Vagina (tissue), 2 donors: ENCODE measurements at regions not wholly inside any gene's neighbourhood (a gene's known extent, or its start where the extent isn't known, plus 50 kb on each side); places are given as distances from the start of the nearest gene placed in this dataset.

ENCODE experiments used
- DNase-seq, 2 donors: peaks; one replicate each; pipeline ENCODE4 v3.0.0-alpha.2; 2017; ENCODE audit errors: extremely low spot score in 2 of 2
- H3K27ac ChIP-seq: fragments of 200-600 bp; sonication (generic); one replicate; pipeline ENCODE4 v1.5.1; 2019
- H3K27me3 ChIP-seq: fragments of 200-600 bp; sonication (generic); one replicate; pipeline ENCODE4 v1.5.1; 2019
- H3K36me3 ChIP-seq, 2 donors: fragments of 200-600 bp; sonication (generic); one replicate each; pipeline ENCODE4 v1.5.1; 2017 to 2019
- H3K4me1 ChIP-seq: fragments of 200-600 bp; sonication (generic); one replicate; pipeline ENCODE4 v1.5.1; 2019
- H3K4me3 ChIP-seq, 2 donors: fragments of 200-600 bp; sonication (generic); 1 replicate in 1 of 2; 2 replicates in 1 of 2; pipeline ENCODE4 v1.5.1; 2016 to 2019
- H3K9me3 ChIP-seq: fragments of 200-600 bp; sonication (generic); one replicate; pipeline ENCODE4 v1.5.1; 2019
- POLR2A ChIP-seq, 2 donors: fragments of 450-650 bp; IDR thresholded peaks; one replicate each; pipeline ENCODE4 v1.6.1; 2017; ENCODE audit warnings: antibody characterized with exemption in 2 of 2, mild to moderate bottlenecking in 2 of 2, moderate library complexity in 2 of 2
- POLR2AphosphoS5 ChIP-seq, 2 donors: sonication (generic); formaldehyde crosslinking; IDR thresholded peaks; one replicate each; pipeline ENCODE4 v1.9.0; 2017; ENCODE audit warnings: antibody characterized with exemption in 2 of 2, mild to moderate bottlenecking in 2 of 2, low read depth in 1 of 2; ENCODE audit not compliant: insufficient read depth in 1 of 2
- intact Hi-C: fragments of 100-400 bp; cut with DNase I; formaldehyde crosslinking; loops from one replicate; pipeline ENCODE4 v1.15.1; 2023
- TF ChIP-seq, protein P1 (sequence below), 3 experiments: fragments of 450-650 bp in 2 of 3; fragments of 200-600 bp in 1 of 3; sonication (generic) in 1 of 3; IDR thresholded peaks; one replicate each; pipeline ENCODE4 v1.5.1; 2017 to 2019; ENCODE audit warnings: antibody characterized with exemption in 3 of 3, mild to moderate bottlenecking in 2 of 3, moderate library complexity in 2 of 3

DNA sequence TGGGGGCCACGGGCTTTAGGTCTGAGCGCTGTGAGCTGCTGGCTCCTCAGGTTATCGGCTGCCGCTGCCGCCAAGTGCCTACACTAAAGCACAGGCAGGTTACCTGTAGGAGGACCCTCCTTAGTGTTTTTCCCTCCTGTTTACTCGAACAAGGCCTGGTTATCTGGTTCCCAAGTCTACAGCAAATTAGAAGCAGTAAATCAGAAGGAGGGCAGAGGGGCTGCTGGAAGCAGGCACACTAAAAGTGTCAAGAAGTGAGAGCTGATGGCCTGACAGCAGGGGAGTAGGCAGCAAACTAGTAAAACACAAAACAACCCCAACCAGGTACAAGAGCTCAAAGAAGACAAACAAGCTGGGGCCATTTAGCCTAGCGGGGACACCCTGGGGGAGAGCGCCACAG is 125.0 kb upstream of the PJA1 start:
- Histone ChIP-seq H3K9me3 (no peaks in the 10 kb centered on the region), H3K27me3 (no peaks in the 10 kb centered on the region), H3K4me1 (no peaks in the 10 kb centered on the region), H3K36me3 (no peaks in the 10 kb centered on the region), H3K27ac (no peak overlapping the region), H3K4me3 (no peak overlapping the region)
- intact Hi-C loops: no loop called here
- no peak for DNase-seq
- no peak for TF ChIP-seq POLR2AphosphoS5 (IDR thresholded peaks at IDR 0.05; ENCODE audit: insufficient read depth in 1 of 2, low read depth in 1 of 2)
- TF ChIP-seq, protein P1, sequence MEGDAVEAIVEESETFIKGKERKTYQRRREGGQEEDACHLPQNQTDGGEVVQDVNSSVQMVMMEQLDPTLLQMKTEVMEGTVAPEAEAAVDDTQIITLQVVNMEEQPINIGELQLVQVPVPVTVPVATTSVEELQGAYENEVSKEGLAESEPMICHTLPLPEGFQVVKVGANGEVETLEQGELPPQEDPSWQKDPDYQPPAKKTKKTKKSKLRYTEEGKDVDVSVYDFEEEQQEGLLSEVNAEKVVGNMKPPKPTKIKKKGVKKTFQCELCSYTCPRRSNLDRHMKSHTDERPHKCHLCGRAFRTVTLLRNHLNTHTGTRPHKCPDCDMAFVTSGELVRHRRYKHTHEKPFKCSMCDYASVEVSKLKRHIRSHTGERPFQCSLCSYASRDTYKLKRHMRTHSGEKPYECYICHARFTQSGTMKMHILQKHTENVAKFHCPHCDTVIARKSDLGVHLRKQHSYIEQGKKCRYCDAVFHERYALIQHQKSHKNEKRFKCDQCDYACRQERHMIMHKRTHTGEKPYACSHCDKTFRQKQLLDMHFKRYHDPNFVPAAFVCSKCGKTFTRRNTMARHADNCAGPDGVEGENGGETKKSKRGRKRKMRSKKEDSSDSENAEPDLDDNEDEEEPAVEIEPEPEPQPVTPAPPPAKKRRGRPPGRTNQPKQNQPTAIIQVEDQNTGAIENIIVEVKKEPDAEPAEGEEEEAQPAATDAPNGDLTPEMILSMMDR (IDR thresholded peaks at IDR 0.05): no peak
- no peak for TF ChIP-seq POLR2A (IDR thresholded peaks at IDR 0.05)

GRCh38 chrX:69289793-69290123 is 124.5 kb upstream of the PJA1 start:
- no peaks in the 10 kb centered on the region for H3K36me3 ChIP-seq
- TF ChIP-seq POLR2AphosphoS5 (IDR thresholded peaks at IDR 0.05; ENCODE audit: insufficient read depth in 1 of 2, low read depth in 1 of 2) (no peak), POLR2A (IDR thresholded peaks at IDR 0.05) (no peak)
- TF ChIP-seq, protein P1 (IDR thresholded peaks at IDR 0.05): no peak
- H3K4me1 ChIP-seq: no peaks in the 10 kb centered on the region
- DNase-seq: no peak
- intact Hi-C loops: loop anchor here (5.0 kb wide), 1 partner anchor 462 kb away; the partner anchor contains the start of gene EFNB1
- H3K9me3 ChIP-seq: no peaks in the 10 kb centered on the region
- H3K4me3 ChIP-seq: no peak overlapping the region
- no peak overlapping the region for H3K27ac ChIP-seq
- no peaks in the 10 kb centered on the region for H3K27me3 ChIP-seq

DNA sequence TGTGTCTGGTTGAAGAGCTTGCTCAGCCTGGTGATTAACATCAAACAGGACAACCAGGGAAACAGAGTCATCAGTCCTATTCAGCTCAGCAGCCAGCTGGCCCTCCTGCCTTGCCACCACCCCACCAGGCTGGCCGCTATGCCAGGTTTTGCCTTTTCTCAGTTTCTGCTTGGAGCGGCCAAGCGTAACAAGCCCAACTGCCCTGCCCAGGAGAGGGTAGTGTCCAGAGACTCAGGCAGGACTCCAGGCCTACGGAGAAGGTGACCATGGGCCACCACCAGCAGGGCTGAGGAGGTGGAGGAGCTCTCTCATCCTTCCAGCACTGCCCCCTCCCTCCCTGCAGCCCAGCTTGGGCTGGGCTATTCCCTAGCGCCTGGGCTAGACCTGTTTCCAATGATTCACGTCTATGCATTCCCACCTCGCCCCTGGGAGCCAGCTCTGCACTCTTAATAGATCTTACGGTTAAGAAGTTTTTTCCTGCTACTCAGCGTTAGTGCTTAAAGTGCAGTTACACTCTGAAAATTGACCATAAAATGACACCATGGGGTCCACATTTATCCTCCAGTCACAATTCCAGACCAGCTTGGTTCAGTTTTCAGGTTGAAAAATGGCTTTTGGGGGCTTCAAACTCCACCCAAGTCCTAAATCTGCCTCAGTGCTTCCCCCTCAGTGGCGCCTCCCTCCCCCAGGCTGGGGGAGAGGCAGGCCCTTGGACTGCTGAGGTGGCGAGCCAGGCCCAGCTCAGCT is 124.0 kb upstream of the PJA1 start:
- Histone ChIP-seq H3K4me1 (no peaks in the 10 kb centered on the region), H3K36me3 (no peaks in the 10 kb centered on the region), H3K9me3 (no peaks in the 10 kb centered on the region), H3K27me3 (no peaks in the 10 kb centered on the region), H3K27ac (no peak overlapping the region), H3K4me3 (no peak overlapping the region)
- TF ChIP-seq, protein P1 (IDR thresholded peaks at IDR 0.05): no peak
- TF ChIP-seq POLR2A (IDR thresholded peaks at IDR 0.05) (no peak), POLR2AphosphoS5 (IDR thresholded peaks at IDR 0.05; ENCODE audit: insufficient read depth in 1 of 2, low read depth in 1 of 2) (no peak)
- intact Hi-C loops: loop anchor here (5.0 kb wide), 1 partner anchor 462 kb away; the partner anchor contains the start of gene EFNB1
- no peak for DNase-seq

- TF ChIP-seq POLR2AphosphoS5 (IDR thresholded peaks at IDR 0.05; ENCODE audit: insufficient read depth in 1 of 2, low read depth in 1 of 2) (no peak), POLR2A (IDR thresholded peaks at IDR 0.05) (no peak)
- TF ChIP-seq, protein P1 (IDR thresholded peaks at IDR 0.05): no peak
- H3K9me3 ChIP-seq: no peaks in the 10 kb centered on the region
- no peaks in the 10 kb centered on the region for H3K4me1 ChIP-seq
- DNase-seq: no peak
- H3K4me3 ChIP-seq: no peak overlapping the region
- H3K27ac ChIP-seq: no peak overlapping the region
- intact Hi-C loops: loop anchor here (5.0 kb wide), 1 partner anchor 460 kb away; the partner anchor contains the start of gene EFNB1
- H3K36me3 ChIP-seq: no peaks in the 10 kb centered on the region
- H3K27me3 ChIP-seq: no peaks in the 10 kb centered on the region
Measured at GRCh38 chrX:69287095-69287494, 121.8 kb upstream of the PJA1 start.

DNA sequence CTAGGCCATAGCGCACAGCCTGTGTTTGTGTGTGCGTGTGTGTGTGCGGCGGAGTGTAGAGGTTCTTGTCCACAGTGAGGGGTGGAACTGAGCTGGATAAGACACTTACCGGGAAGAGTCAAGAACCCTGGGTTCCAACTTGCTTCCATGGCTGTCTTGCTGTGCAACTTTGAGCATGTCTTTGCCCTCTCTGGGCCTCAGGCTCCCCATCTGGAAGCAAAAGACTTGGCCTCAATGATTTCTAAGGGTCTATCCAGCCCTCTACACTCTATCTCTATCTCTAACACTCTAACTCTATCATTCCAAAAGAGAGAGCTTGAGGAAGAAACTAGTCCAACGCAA is 121.3 kb upstream of the PJA1 start:
- Histone ChIP-seq H3K4me1 (no peaks in the 10 kb centered on the region), H3K9me3 (no peaks in the 10 kb centered on the region), H3K27ac (peak overlapping the region; percentile 74), H3K4me3 (no peak overlapping the region), H3K27me3 (no peaks in the 10 kb centered on the region), H3K36me3 (no peaks in the 10 kb centered on the region)
- TF ChIP-seq POLR2A (IDR thresholded peaks at IDR 0.05) (no peak), POLR2AphosphoS5 (IDR thresholded peaks at IDR 0.05; ENCODE audit: insufficient read depth in 1 of 2, low read depth in 1 of 2) (no peak)
- TF ChIP-seq, protein P1 (IDR thresholded peaks at IDR 0.05): no peak
- intact Hi-C loops: loop anchor here (5.0 kb wide), 1 partner anchor 459 kb away; the partner anchor contains the start of gene EFNB1
- no peak for DNase-seq
